Fibroblast of lung (primary cell): ENCODE measurements at regions not wholly inside any gene's neighbourhood (a gene's known extent, or its start where the extent isn't known, plus 50 kb on each side); places are given as distances from the start of the nearest gene placed in this dataset.

Experiments
- DNase-seq, 2 donors: peaks; one replicate each; pipeline versions ENCODE4 v3.0.0 to v3.0.0-alpha.2; 2010; ENCODE audit warnings: low read depth in 2 of 2
- H2AFZ ChIP-seq: 2 replicates; pipeline ENCODE4 v1.5.1; 2012; ENCODE audit warnings: low read length, control low read depth, inconsistent platforms
- H3K27ac ChIP-seq: 2 replicates; pipeline ENCODE4 v1.5.1; 2011; ENCODE audit warnings: low read length, control low read depth; ENCODE audit not compliant: insufficient read depth
- H3K27me3 ChIP-seq: 2 replicates; pipeline ENCODE4 v1.5.1; 2011; ENCODE audit warnings: mild to moderate bottlenecking, low read length; ENCODE audit not compliant: control insufficient read depth, insufficient read depth
- H3K36me3 ChIP-seq: 2 replicates; pipeline ENCODE4 v1.5.1; 2011; ENCODE audit warnings: low read length; ENCODE audit not compliant: control insufficient read depth, insufficient read depth
- H3K4me1 ChIP-seq: 2 replicates; pipeline ENCODE4 v1.5.1; 2011; ENCODE audit warnings: low read length; ENCODE audit not compliant: control insufficient read depth, insufficient read depth; ENCODE audit errors: extremely low read depth
- H3K4me2 ChIP-seq: 2 replicates; pipeline ENCODE4 v1.5.1; 2011; ENCODE audit warnings: low read length, control low read depth; ENCODE audit not compliant: insufficient read depth; ENCODE audit errors: extremely low read depth
- H3K4me3 ChIP-seq, 4 experiments: fragments of 200-600 bp in 1 of 4; sonication (generic) in 1 of 4; replicated peaks in 1 of 4; 2 replicates each; pipeline ENCODE4 v1.5.1; 2011 to 2016; ENCODE audit warnings: low read length in 4 of 4, low read depth in 3 of 4, mild to moderate bottlenecking in 3 of 4, control low read depth in 2 of 4, inconsistent platforms in 1 of 4, mixed read lengths in 1 of 4; ENCODE audit not compliant: insufficient read depth in 1 of 4; ENCODE audit errors: control extremely low read depth in 1 of 4
- H3K79me2 ChIP-seq: 2 replicates; pipeline ENCODE4 v1.5.1; 2012; ENCODE audit warnings: mild to moderate bottlenecking, low read length, inconsistent platforms; ENCODE audit not compliant: control insufficient read depth, insufficient read depth
- H3K9ac ChIP-seq: 2 replicates; pipeline ENCODE4 v1.5.1; 2011; ENCODE audit warnings: mild to moderate bottlenecking, low read length, control low read depth; ENCODE audit not compliant: insufficient read depth
- H3K9me3 ChIP-seq: 2 replicates; pipeline ENCODE4 v1.5.1; 2012; ENCODE audit warnings: low read depth, low read length; ENCODE audit not compliant: control insufficient read depth, insufficient read depth
- H4K20me1 ChIP-seq: 2 replicates; pipeline ENCODE4 v1.5.1; 2011; ENCODE audit warnings: low read length; ENCODE audit not compliant: control insufficient read depth, insufficient read depth; ENCODE audit errors: extremely low read depth
- CTCF ChIP-seq, 2 donors: IDR thresholded peaks in 1 of 2; conservative IDR thresholded peaks in 1 of 2; 1 replicate in 1 of 2; 2 replicates in 1 of 2; pipeline ENCODE4 v1.5.1; 2011 to 2012; ENCODE audit warnings: low read length in 2 of 2, control low read depth in 1 of 2, inconsistent platforms in 1 of 2, low read depth in 1 of 2, mild to moderate bottlenecking in 1 of 2
- EZH2 ChIP-seq: IDR thresholded peaks from 2 replicates; pipeline ENCODE4 v1.5.1; 2012; ENCODE audit warnings: low read length, control low read depth, mild to moderate bottlenecking; ENCODE audit errors: missing control alignments

GRCh38 chr6:89028774-89029173 is 51.8 kb upstream of the PNRC1 start:
- H3K4me3 ChIP-seq = no peak overlapping the region
- no peak overlapping the region for H3K9ac ChIP-seq
- no peaks in the 10 kb centered on the region for H3K4me1 ChIP-seq
- no peak for DNase-seq
- no peaks in the 10 kb centered on the region for H3K27me3 ChIP-seq
- no peak overlapping the region for H2AFZ ChIP-seq
- TF ChIP-seq EZH2 (no peak), CTCF (conservative IDR thresholded peaks at IDR 0.05 in 1 of 2, IDR thresholded peaks at IDR 0.05 in 1 of 2; ENCODE audit: low read depth in 1 of 2, low read length in 2 of 2) (no peak)
- H4K20me1 ChIP-seq = no peaks in the 10 kb centered on the region
- no peak overlapping the region for H3K4me2 ChIP-seq
- no peaks in the 10 kb centered on the region for H3K79me2 ChIP-seq
- H3K27ac ChIP-seq = no peak overlapping the region
- no peaks in the 10 kb centered on the region for H3K36me3 ChIP-seq
- H3K9me3 ChIP-seq = no peaks in the 10 kb centered on the region

- Histone ChIP-seq H3K9me3 (no peaks in the 10 kb centered on the region), H4K20me1 (no peaks in the 10 kb centered on the region), H3K9ac (no peak overlapping the region), H3K36me3 (no peaks in the 10 kb centered on the region), H2AFZ (no peak overlapping the region), H3K79me2 (no peaks in the 10 kb centered on the region), H3K27me3 (no peaks in the 10 kb centered on the region), H3K4me3 (no peak overlapping the region), H3K4me2 (no peak overlapping the region), H3K27ac (no peak overlapping the region), H3K4me1 (peaks cover 4% of the 10 kb centered on the region)
- TF ChIP-seq CTCF (conservative IDR thresholded peaks at IDR 0.05 in 1 of 2, IDR thresholded peaks at IDR 0.05 in 1 of 2; ENCODE audit: low read depth in 1 of 2, low read length in 2 of 2) (no peak), EZH2 (no peak)
- DNase-seq = no peak
These were observed 52.8 kb upstream of the PNRC1 start for GRCh38 chr6:89027756-89028155.

- Histone ChIP-seq H3K4me1 (peaks cover 4% of the 10 kb centered on the region), H3K4me2 (no peak overlapping the region), H3K27ac (no peak overlapping the region), H3K36me3 (no peaks in the 10 kb centered on the region), H3K79me2 (no peaks in the 10 kb centered on the region), H3K9ac (no peak overlapping the region), H4K20me1 (no peaks in the 10 kb centered on the region), H3K9me3 (no peaks in the 10 kb centered on the region), H3K27me3 (no peaks in the 10 kb centered on the region), H3K4me3 (no peak overlapping the region), H2AFZ (no peak overlapping the region)
- TF ChIP-seq EZH2 (no peak), CTCF (conservative IDR thresholded peaks at IDR 0.05 in 1 of 2, IDR thresholded peaks at IDR 0.05 in 1 of 2; ENCODE audit: low read depth in 1 of 2, low read length in 2 of 2) (no peak)
- no peak for DNase-seq
These were observed 54.4 kb upstream of the PNRC1 start for GRCh38 chr6:89026151-89026550.
